Erythroblast (primary cell): ENCODE measurements at regions not wholly inside any gene's neighbourhood (a gene's known extent, or its start where the extent isn't known, plus 50 kb on each side); places are given as distances from the start of the nearest gene placed in this dataset.
"Not testable (repeated sequence)": the region's sequence is repeated elsewhere in the genome, so short reads cannot be mapped to it uniquely, and the experiment has no call there.

ENCODE experiments used
- DNase-seq, 2 experiments: peaks; one replicate each; lab custom pipeline; 2025; lab: John Stamatoyannopoulos, UW
- GATA1 ChIP-seq: IDR thresholded peaks from 2 replicates; pipeline ENCODE4 v1.6.1; 2011; ENCODE audit warnings: low read depth, mild to moderate bottlenecking, control low read depth, low read length, moderate library complexity
- POLR2A ChIP-seq: IDR thresholded peaks from 2 replicates; pipeline ENCODE4 v1.6.1; 2011; ENCODE audit warnings: mild to moderate bottlenecking, low read length

- no peak for TF ChIP-seq GATA1
- TF ChIP-seq POLR2A, result no peak
- DNase-seq, result no peak
Measured at GRCh38 chrX:46328133-46328532, 217.1 kb downstream of the ZNF674 start.

DNA sequence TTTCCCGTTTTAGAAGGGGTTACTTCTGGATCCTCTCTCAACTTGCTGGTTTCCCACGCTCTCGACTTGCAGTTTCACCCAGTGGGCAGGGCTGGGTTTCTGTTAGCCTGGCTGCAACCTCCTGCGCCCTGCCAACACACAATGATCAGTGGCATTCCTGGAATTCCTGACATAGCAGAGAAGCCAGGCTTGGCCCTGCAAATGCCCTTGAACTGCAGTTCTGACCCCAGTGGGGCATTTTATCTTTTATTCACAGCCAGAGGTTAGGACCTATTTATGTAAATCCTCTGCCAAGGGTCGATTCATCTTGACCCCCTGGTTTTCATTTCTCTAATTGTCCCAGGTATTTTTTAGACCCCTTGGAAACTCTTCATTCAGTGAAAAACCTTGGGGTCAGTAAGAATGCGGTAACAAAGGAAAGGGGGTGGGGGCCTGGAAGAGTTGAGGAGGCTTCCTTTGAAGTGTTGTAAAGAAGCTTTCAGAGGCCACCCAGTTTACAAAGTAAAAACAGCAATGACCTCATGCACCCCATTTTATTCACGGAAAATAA lies 217.6 kb downstream of the ZNF674 start:
- DNase-seq, result no peak

GRCh38 chrX:46326161-46326560 lies 219.1 kb downstream of the ZNF674 start:
- no peak for DNase-seq
- no peak for TF ChIP-seq POLR2A
- TF ChIP-seq GATA1, result no peak

More for the DNA sequence above, 217.6 kb downstream of the ZNF674 start:
- no peak for TF ChIP-seq GATA1
- TF ChIP-seq POLR2A, result no peak

- DNase-seq, result no peak
- TF ChIP-seq POLR2A, result no peak
- no peak for TF ChIP-seq GATA1
Measured at GRCh38 chrX:46325312-46325877, 219.8 kb downstream of the ZNF674 start.

GRCh38 chrX:46324166-46324565 lies 221.1 kb downstream of the ZNF674 start:
- no peak for TF ChIP-seq POLR2A
- no peak for DNase-seq

DNA sequence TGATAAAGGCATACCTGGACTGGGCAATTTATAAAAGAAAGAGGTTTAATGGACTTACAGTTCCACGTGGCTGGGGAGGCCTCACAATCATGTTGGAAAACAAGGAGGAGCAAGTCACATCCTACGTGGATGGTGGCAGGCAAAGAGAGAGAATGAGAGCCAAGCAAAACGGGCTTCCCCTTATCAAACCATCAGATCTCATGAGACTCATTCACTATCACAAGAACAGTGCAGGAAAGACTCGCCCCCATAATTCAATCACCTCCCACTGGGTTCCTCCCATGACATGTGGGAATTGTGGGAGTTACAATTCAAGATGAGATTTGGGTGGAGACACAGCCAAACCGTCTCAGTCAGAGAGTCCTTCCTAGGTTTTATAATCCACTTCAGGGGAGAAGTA lies 222.3 kb downstream of the ZNF674 start:
- not testable (repeated sequence) for DNase-seq

GRCh38 chrX:46321676-46322075 lies 223.5 kb downstream of the ZNF674 start:
- TF ChIP-seq POLR2A (no peak), GATA1 (no peak)
- no peak for DNase-seq

GRCh38 chrX:46319750-46320149 lies 225.5 kb downstream of the ZNF674 start:
- DNase-seq, result no peak
- TF ChIP-seq GATA1 (no peak), POLR2A (no peak)

GRCh38 chrX:46318551-46318950 lies 226.7 kb downstream of the ZNF674 start:
- no peak for DNase-seq
- TF ChIP-seq POLR2A, result no peak
- TF ChIP-seq GATA1, result no peak

- no peak for DNase-seq
- no peak for TF ChIP-seq GATA1
- no peak for TF ChIP-seq POLR2A
Measured at GRCh38 chrX:46317163-46317562, 228.1 kb downstream of the ZNF674 start.

DNA sequence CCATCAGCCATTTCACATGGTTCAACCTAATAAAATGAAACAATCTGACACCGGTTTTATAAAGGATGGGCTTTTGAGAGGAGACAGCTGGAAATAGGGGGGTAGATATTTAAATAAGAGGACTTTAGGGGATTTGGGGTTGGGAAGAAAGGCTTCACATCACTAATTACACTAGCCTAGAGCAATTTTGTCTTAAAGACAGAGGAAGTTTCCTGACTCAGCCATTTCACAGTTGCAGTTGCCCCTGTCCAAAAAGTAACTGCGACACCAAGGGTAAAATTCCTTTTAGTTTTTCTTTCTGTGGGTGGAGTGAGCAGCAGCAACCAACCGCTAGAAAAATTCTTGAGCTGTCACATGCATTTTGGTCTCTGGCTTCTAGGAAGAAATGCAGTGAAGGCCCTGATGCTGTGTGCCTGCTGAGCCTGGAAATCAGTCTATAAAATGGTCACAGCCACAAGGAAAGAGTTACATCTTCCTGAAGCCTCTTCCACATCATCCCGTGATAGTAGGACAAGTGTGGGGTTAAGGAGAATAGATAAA lies 233.6 kb downstream of the ZNF674 start:
- TF ChIP-seq GATA1, result no peak
- TF ChIP-seq POLR2A, result no peak
- DNase-seq, result no peak

- DNase-seq, result no peak
- TF ChIP-seq GATA1 (no peak), POLR2A (no peak)
Measured at GRCh38 chrX:46310815-46311497, 234.3 kb downstream of the ZNF674 start.

GRCh38 chrX:46308110-46308509 lies 237.1 kb downstream of the ZNF674 start:
- no peak for DNase-seq
- TF ChIP-seq POLR2A (no peak), GATA1 (no peak)

DNA sequence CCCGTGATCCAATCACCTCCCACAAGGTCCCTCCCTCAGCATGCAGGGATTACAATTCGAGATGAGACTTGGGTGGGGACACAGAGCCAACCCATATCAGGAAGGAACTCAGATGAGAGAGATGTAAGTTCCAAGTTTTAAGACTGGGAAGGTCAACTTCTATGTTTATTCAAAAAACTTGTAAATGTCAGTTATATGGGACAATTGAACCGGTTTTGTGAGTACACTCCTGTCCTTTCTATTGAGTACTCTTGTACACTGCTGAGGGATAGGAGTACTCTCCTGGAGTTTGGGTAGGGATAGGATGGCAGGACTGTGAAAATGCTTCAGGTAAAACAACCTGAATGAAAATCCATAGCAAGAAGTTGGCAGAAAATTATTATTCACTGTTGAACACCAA lies 239.1 kb downstream of the ZNF674 start:
- TF ChIP-seq GATA1 (no peak), POLR2A (no peak)
- no peak for DNase-seq

- TF ChIP-seq GATA1 (no peak), POLR2A (no peak)
- no peak for DNase-seq
Measured at GRCh38 chrX:46305431-46305830, 239.8 kb downstream of the ZNF674 start.
